ENCODE measurements at regions not wholly inside any gene's neighbourhood (a gene's known extent, or its start where the extent isn't known, plus 50 kb on each side); places are given as distances from the start of the nearest gene placed in this dataset.

DNA sequence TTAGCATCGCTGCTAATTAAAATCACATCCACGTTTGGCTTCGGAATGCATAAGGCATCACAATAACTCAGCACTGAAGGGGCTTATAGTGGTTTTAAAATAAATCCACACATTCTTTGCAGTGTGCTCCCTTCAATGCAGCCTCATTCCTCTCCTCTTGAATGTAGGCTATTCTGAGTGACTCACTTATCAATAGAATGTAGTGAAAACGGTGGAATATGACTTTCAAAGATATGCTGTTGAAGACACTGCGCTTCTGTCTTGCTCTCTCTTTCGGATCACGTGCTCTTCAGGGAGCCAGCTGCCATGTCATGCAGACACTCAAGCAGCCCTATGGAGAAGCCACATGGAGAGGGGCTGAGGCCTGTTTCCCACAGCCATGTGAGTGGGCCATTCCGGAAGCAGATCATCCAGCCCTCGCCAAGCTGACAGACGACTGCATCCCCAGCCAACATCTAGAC is 87.4 kb downstream of the CRYGS start:
- DNase-seq (ENCODE audit: low read depth, low spot score) = no peak
- TF ChIP-seq POLR2A (IDR thresholded peaks at IDR 0.05; ENCODE audit: low read depth, low read length) (no peak), CTCF (IDR thresholded peaks at IDR 0.05; ENCODE audit: extremely low read depth in 1 of 2, insufficient read depth in 1 of 2, low read depth in 1 of 2, low read length in 2 of 2) (no peak), JUN (IDR thresholded peaks at IDR 0.05; ENCODE audit: borderline replicate concordance, insufficient read depth, insufficient read length, low read depth) (no peak), MYC (IDR thresholded peaks at IDR 0.05; ENCODE audit: low read depth, low read length) (no peak), EZH2 (IDR thresholded peaks at IDR 0.05; ENCODE audit: borderline replicate concordance, low read depth, low read length, severe bottlenecking) (no peak), GATA2 (IDR thresholded peaks at IDR 0.05; ENCODE audit: insufficient read depth, insufficient read length, low read depth, low read length) (no peak), FOS (IDR thresholded peaks at IDR 0.05; ENCODE audit: borderline replicate concordance, insufficient read depth, low read length) (no peak), POLR2AphosphoS5 (IDR thresholded peaks at IDR 0.05; ENCODE audit: insufficient read depth, low read depth, low read length) (no peak)
- TF ChIP-seq, protein P1, sequence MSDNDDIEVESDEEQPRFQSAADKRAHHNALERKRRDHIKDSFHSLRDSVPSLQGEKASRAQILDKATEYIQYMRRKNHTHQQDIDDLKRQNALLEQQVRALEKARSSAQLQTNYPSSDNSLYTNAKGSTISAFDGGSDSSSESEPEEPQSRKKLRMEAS (IDR thresholded peaks at IDR 0.05; ENCODE audit: insufficient read depth, insufficient read length) = no peak
- no peaks in the 10 kb centered on the region for H4K20me1 ChIP-seq (replicated peaks; ENCODE audit: control insufficient read depth, extremely low read depth, insufficient read depth, low read length)
- intact Hi-C loops (cut with micrococcal nuclease) (no loop called here), dilution Hi-C loops (cut with MboI; ENCODE audit: extremely low pct_ligation_motif_present, low sequenced_read_pairs) (no loop called here)
- no peaks in the 10 kb centered on the region for H3K36me3 ChIP-seq (ENCODE audit: control insufficient read depth in 2 of 2, extremely low read depth in 1 of 2, insufficient read depth in 2 of 2, low read length in 2 of 2)
- no peak overlapping the region for H3K9ac ChIP-seq (replicated peaks; ENCODE audit: extremely low read depth, insufficient read depth, low read length)
- ChIA-PET CTCF (no interaction called here), POLR2A (no interaction called here)
- no peaks in the 10 kb centered on the region for H3K4me1 ChIP-seq (ENCODE audit: control insufficient read depth, extremely low read depth, insufficient read depth, low read length)
- no TSS peak for BruUV-seq (replicated peaks)
- H3K4me3 ChIP-seq (replicated peaks in 1 of 3; ENCODE audit: insufficient read depth in 1 of 3, low read depth in 1 of 3, low read length in 3 of 3) = no peak overlapping the region
- no peak overlapping the region for H3K4me2 ChIP-seq (ENCODE audit: insufficient read depth, low read length)
- FAIRE-seq = no peak
- H3K79me2 ChIP-seq (ENCODE audit: control insufficient read depth, insufficient read depth, low read length) = no peaks in the 10 kb centered on the region
- no peaks in the 10 kb centered on the region for H3K9me1 ChIP-seq (replicated peaks; ENCODE audit: control insufficient read depth, extremely low read depth, insufficient read depth, low read length)
- no peaks in the 10 kb centered on the region for H3K27me3 ChIP-seq (ENCODE audit: control insufficient read depth in 2 of 2, insufficient read depth in 2 of 2, low read length in 2 of 2)
- no peaks in the 10 kb centered on the region for H3K9me3 ChIP-seq (replicated peaks; ENCODE audit: control insufficient read depth, insufficient read depth, low read length)
- no peak overlapping the region for H3K27ac ChIP-seq (ENCODE audit: insufficient read depth, low read depth, low read length)
- no peak overlapping the region for H2AFZ ChIP-seq (ENCODE audit: low read depth, low read length)
